ENCODE measurements at regions not wholly inside any gene's neighbourhood (a gene's known extent, or its start where the extent isn't known, plus 50 kb on each side); places are given as distances from the start of the nearest gene placed in this dataset.
"Not testable (repeated sequence)": the region's sequence is repeated elsewhere in the genome, so short reads cannot be mapped to it uniquely, and the experiment has no call there.

DNA sequence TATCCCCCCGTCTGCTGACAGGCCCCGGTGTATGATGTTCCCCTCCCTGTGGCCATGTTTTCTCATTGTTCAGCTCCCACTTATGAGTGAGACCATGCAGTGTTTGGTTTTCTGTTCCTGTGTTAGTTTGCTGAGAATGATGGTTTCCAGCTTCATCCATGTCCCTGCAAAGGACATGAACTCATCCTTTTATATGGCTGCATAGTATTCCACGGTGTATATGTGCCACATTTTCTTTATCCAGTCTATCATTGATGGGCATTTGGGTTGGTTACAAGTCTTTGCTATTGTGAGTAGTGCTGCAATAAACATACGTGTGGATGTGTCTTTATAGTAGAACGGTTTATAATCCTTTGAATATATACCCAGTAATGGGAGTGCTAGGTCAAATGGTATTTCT is 244.7 kb downstream of the NEBL start:
- not testable (repeated sequence) for DNase-seq

- no peak for DNase-seq
Observed at GRCh38 chr10:20648263-20648874, 248.7 kb downstream of the NEBL start.

- no peak for DNase-seq
Observed at GRCh38 chr10:20647756-20648155, 249.4 kb downstream of the NEBL start.

- no peak for DNase-seq
Observed at GRCh38 chr10:20644421-20644820, 252.7 kb downstream of the NEBL start.

GRCh38 chr10:20641605-20642004 is 255.5 kb downstream of the NEBL start:
- no peak for DNase-seq

- no peak for DNase-seq
Observed at GRCh38 chr10:20635570-20635969, 261.5 kb downstream of the NEBL start.

- no peak for DNase-seq
Observed at GRCh38 chr10:20634839-20635238, 262.3 kb downstream of the NEBL start.

- DNase-seq = no peak
Observed at GRCh38 chr10:20633714-20634113, 263.4 kb downstream of the NEBL start.

- no peak for DNase-seq
Observed at GRCh38 chr10:20632696-20633095, 264.4 kb downstream of the NEBL start.

DNA sequence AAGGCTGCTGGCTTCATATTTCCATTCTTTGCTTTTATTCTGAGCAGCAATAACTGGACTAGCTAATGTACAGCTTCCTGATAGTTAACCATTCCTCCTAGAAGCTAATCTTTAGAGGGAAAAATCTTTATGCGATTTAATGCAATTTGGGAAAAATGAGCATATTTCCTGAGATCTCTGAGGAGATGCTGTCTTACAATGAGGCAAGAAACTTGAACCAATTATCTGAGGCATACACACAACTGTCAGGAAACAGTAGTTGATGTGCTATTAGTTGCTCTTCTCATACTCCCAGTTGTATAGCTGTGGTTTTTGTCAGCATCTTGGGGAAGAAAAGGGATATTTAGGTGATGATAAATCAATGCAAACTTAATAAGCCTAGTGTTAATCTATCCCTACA is 265.9 kb downstream of the NEBL start:
- DNase-seq = no peak

DNA sequence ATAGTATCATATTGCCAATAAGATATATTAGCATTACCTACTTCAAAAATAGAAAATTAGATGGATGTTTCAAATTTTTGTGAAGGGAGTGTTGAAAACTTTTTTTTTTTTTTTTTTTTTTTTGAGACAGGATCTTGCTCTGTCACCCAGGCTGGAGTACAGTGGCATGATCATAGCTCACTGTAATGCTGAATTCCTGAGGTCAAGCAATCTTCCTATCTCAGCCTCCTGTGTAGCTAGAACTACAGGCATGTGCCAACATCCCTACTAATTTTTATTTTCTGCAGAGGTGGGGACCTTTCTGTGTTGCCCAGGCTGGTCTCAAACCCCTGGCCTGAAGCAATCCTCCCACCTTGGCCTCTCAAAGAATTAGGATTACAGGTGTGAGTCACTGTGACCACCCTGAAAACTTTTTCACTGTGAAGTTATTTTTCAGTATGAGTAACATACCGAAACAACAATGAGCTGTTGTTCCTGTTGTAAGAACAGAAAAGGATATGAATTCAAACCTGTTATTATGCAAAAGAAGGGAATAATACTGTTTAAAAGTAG is 266.9 kb downstream of the NEBL start:
- no peak for DNase-seq

DNA sequence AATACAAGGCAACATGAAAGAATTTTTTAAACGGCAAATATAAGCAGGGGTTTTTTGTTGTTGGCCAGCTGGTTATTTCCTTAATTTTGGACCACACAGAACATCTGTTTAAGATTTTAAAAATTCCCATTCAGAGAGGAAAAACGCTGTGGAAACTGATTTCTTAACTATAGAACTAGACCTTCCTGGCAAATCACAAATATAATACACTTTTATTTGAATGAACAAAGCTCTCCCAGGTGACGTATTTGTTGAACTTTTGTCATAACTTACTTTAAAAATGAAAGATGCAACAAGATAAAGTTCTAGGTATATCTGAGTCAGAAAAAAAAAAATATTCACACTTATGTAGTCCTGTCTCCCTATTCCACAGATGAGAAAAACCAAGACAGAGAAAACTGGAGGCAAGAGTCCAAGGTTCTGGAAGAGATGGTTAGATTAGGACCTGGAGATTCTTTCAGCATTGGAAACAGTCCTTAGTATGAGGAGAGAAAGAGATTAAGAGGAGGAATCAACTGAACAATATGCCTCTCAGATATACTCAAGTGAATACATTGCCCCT is 269.1 kb downstream of the NEBL start:
- no peak for DNase-seq

- no peak for DNase-seq
Observed at GRCh38 chr10:20627087-20627486, 270.0 kb downstream of the NEBL start.

DNA sequence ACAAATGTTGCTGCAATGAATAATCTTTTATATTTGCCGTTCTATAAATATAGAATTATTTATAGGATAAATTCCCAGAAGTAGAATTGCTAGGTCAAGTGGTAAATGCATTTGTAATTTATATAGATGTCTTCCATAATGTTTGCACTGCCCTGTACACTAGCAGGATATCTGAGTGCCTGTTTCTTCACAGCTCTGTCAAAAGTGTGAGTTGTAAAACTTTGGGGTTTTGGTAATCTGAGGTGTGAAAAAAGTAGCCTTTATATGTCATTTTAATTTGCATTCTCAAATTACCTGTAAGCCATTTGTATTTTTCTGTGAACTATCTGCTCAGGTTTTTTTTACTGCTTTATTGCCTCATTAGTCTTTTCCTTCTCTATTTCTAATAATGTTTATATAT is 271.2 kb downstream of the NEBL start:
- DNase-seq = no peak

DNA sequence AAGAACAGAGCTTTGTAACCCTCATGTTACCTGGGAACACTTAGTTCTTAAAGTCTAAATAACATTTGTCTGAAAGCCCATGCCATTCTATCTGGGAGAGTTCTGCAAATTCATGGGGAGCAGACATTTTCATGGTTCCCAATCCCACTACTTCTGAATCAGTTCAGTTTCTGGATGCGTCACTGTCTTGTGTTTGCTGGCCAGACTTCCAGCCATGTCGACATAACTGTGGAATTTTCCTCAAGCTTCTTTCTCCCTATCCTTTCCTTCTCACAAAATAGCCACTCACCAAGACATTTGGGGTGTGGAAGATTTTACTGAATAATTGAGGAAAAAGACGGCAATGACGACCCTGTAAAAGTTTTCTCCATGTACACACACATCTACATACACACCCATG is 272.5 kb downstream of the NEBL start:
- no peak for DNase-seq

DNA sequence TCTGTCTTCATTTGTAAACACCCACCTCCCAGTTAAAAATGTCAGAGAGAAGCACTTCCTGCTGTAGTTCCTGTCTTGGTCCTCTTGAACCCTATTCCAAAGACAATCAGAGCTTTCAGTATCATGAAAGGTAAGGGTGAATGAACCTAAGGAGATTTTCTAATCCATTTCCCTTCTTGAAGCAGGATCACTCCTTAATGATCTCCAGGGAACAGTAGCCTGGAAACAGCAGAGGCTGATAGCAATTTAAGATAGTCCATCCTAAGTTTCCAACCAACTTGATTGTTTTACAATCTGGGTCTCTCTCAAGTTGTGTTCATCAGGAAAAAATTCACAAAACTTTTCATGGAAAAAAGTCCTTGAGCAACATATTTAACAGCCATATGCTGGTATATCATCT is 273.6 kb downstream of the NEBL start:
- DNase-seq = no peak

DNA sequence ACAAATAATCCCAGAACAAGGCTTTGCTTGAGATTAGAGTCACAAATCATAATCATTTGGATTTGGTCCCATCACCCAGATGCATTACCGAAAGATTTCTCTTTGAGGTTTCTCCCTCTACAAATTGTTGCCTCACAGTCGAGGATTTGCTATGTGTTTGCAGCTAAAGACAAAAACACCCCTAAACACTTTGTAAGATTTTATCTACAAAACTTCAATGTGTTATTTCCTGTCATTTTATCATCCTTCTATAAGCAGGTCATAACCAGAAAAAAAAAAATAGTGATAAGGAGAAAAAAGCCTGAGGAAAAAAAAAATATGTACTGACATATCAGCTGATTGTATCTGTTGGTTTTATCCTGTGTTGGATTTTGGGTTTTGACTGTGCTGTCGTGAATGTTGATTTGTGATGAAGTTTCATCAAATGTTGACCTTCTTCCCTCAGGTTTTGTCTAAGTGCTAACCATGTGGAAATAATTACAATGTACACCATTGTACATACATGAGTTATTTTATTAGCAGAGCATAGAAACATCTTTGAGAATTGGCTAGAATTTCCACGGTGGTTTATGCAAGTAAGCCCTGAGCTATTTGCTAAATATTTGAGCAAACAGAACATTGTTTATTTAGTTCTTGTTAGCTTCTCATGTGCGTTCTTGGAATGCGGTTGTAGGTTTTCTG is 274.4 kb downstream of the NEBL start:
- no peak for DNase-seq

GRCh38 chr10:20620981-20621380 is 276.1 kb downstream of the NEBL start:
- no peak for DNase-seq

DNA sequence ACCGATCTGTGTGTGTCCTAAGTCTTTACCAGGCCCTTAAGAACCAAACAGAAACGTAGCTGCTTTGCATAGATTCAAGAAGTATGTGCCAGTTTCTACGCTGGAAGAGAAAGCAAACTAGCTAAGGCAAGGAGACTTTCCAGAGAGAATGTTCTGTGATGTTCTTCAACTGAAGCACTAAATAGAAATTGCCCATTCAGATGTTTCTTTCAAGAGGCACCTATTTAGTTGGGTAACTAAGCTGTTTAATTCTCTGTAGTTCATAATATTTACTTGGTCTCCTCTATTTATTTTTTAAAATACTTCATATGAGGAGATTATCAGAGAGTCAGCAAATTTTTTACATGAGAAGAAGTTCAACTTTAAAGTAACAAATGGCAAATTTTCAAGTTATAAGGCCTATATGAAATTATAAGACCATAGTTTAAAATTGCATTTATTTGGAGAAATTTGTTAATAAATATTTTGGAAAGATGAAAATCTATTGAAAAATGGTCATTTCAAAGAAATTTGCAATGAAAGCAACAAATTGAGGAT is 279.0 kb downstream of the NEBL start:
- DNase-seq = no peak

DNA sequence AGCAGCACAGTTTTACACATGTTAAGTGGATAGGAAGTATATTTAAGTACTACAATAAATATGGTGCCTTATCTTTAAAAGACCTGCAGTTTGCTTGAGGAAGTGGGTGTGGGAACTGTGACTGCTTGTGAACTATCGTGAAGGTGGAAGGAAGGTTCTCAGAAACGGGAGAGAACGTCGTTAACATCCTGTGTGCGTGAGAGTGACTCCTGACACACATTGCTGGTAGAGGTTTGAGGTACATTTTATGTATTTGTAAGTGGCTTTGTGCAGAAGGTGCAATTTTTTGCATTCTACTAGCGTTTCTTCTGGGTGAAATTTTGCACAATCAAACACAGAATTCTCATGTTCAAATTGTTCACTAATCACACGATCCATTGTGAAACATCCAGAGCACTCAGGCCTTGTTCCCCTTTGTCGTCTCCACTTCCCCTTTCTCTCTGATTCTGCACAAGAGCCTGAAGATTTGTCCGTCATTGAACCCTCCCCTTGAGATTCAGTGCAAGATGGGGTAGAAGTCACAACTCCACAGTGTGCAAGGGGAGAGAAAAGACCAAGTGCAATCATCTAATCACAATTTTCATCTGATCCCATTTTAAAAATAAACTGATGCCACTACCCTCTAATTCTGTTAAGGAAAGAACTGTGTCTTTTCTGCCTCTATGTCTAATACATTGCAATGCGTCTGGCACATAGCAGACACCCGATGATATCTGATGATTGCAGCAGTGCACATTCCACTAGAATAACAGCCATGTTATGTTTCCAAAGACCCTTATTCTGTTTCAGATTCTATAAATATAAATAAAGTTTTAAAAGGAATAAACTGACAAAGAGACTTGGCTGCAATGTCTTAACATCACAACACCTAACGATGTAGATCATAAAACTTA is 279.9 kb downstream of the NEBL start:
- DNase-seq = peak in 1 of 2 donors; percentile 9

GRCh38 chr10:20616056-20616671 is 280.9 kb downstream of the NEBL start:
- DNase-seq = no peak

DNA sequence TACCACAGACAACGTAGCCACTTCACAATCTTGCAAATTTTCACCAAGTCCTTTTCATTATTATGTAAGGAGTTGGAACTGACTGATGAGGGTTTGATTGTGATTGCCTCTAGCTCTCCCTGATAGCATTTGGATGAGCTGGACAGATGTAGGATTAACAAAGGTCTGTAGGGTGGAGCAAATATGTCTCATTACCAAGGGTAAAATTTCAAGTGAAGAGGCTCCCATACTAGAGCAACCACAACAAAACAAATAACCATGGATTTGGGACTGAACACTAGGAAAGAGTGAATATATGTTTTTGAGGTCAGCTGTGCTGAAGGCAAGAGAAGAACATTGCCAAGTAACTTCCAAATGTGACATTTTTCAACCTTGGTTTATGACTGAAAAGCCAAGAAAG is 281.7 kb downstream of the NEBL start:
- DNase-seq = no peak

DNA sequence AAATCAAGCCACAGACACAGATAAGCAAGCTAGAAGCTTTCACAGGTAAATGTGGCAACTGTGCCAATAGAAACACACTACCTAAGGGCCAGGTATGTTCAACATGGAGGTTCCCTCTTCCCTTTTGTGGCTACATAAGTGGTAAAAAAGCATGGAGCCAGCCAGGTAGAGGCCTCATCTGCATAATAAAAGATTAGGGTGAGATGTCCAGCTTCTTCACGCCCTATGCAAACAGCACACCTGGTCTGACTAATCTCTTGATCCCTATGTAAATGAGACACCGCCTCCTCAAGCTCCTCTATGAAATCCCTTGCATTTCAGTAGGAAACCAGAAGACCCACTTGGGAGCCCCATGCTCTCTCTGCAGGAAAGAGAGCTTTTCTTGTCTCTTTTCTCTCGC is 282.2 kb downstream of the NEBL start:
- DNase-seq = no peak

Data from CD4-positive, alpha-beta T cell treated with Interleukin-1 beta for 1 hour (primary cell).